NCI-H526 (cell line): ENCODE measurements at regions not wholly inside any gene's neighbourhood (a gene's known extent, or its start where the extent isn't known, plus 50 kb on each side); places are given as distances from the start of the nearest gene placed in this dataset.

Source experiments
- DNase-seq, 2 experiments: peaks; one replicate each; lab custom pipeline; 2025; lab: John Stamatoyannopoulos, UW

- DNase-seq, result no peak
These were observed 204.0 kb downstream of the UBE3A start for GRCh38 chr15:25234831-25235230.

- DNase-seq, result no peak
These were observed 203.4 kb downstream of the UBE3A start for GRCh38 chr15:25235391-25235790.

- DNase-seq, result no peak
These were observed 202.5 kb downstream of the UBE3A start for GRCh38 chr15:25236143-25236860.

GRCh38 chr15:25236861-25237155, 202.0 kb downstream of the UBE3A start:
- no peak for DNase-seq

GRCh38 chr15:25237291-25237978, 201.4 kb downstream of the UBE3A start:
- no peak for DNase-seq

- no peak for DNase-seq
These were observed 200.7 kb downstream of the UBE3A start for GRCh38 chr15:25238126-25238525.

- no peak for DNase-seq
These were observed 199.9 kb downstream of the UBE3A start for GRCh38 chr15:25238716-25239470.

GRCh38 chr15:25239471-25240345, 199.1 kb downstream of the UBE3A start:
- no peak for DNase-seq

GRCh38 chr15:25240461-25241021, 198.3 kb downstream of the UBE3A start:
- DNase-seq, result no peak

GRCh38 chr15:25241241-25241801, 197.5 kb downstream of the UBE3A start:
- no peak for DNase-seq

- no peak for DNase-seq
These were observed 196.5 kb downstream of the UBE3A start for GRCh38 chr15:25242166-25242879.

GRCh38 chr15:25242957-25243799, 195.6 kb downstream of the UBE3A start:
- no peak for DNase-seq

- DNase-seq, result no peak
These were observed 195.1 kb downstream of the UBE3A start for GRCh38 chr15:25243800-25244097.

- DNase-seq, result no peak
These were observed 193.9 kb downstream of the UBE3A start for GRCh38 chr15:25244731-25245585.

GRCh38 chr15:25245801-25246622, 192.8 kb downstream of the UBE3A start:
- DNase-seq, result no peak

GRCh38 chr15:25246641-25247406, 192.0 kb downstream of the UBE3A start:
- DNase-seq, result no peak

- no peak for DNase-seq
These were observed 191.3 kb downstream of the UBE3A start for GRCh38 chr15:25247407-25248038.
